Activated B cell treated with CpG ODN at 0.5 μM for 24 hours (primary cell): ENCODE measurements at regions not wholly inside any gene's neighbourhood (a gene's known extent, or its start where the extent isn't known, plus 50 kb on each side); places are given as distances from the start of the nearest gene placed in this dataset.

Experiments
- ATAC-seq: fragments of 200-7000 bp; cut with Tn5 transposase; one replicate; pipeline ENCODE4 v1.10.0; 2021; ENCODE audit warnings: low read depth, mild to moderate bottlenecking, moderate library complexity
- CTCF ChIA-PET: fragments of 350-600 bp; sonication (Branson Sonifier 250); formaldehyde crosslinking; loops from one replicate; lab custom pipeline; 2021; ENCODE audit warnings: antibody characterized with exemption; lab: Charles Lee
- POLR2A ChIA-PET: fragments of 350-600 bp; sonication (Branson Sonifier 250); formaldehyde crosslinking; loops from one replicate; lab custom pipeline; 2021; ENCODE audit warnings: antibody characterized with exemption; lab: Charles Lee
- DNase-seq: peaks from one replicate; pipeline ENCODE4 v3.0.0; 2022
- H3K27ac Mint-ChIP-seq: one replicate; pipeline ENCODE4 v1.8.0; 2020; ENCODE audit warnings: mixed read lengths
- H3K27me3 Mint-ChIP-seq: one replicate; pipeline ENCODE4 v1.8.0; 2021; ENCODE audit warnings: mixed read lengths
- H3K36me3 Mint-ChIP-seq: one replicate; pipeline ENCODE4 v1.8.0; 2021; ENCODE audit warnings: low read depth, mixed read lengths
- H3K4me1 Mint-ChIP-seq: one replicate; pipeline ENCODE4 v1.8.0; 2021; ENCODE audit warnings: mixed read lengths
- H3K4me3 Mint-ChIP-seq: one replicate; pipeline ENCODE4 v1.8.0; 2020; ENCODE audit warnings: mild to moderate bottlenecking, mixed read lengths
- H3K9me3 Mint-ChIP-seq: one replicate; pipeline ENCODE4 v1.8.0; 2020; ENCODE audit warnings: mixed read lengths
- intact Hi-C: fragments of 100-400 bp; cut with micrococcal nuclease; formaldehyde crosslinking; loops from one replicate; pipeline ENCODE4 v1.15.1; 2024
- TF ChIP-seq, protein P1 (sequence below): fragments of 200-600 bp; IDR thresholded peaks from one replicate; pipeline ENCODE4 v1.8.0; 2022; ENCODE audit warnings: antibody characterized with exemption, mild to moderate bottlenecking

- ChIA-PET POLR2A (no interaction called here), CTCF (no interaction called here)
- TF ChIP-seq, protein P1, sequence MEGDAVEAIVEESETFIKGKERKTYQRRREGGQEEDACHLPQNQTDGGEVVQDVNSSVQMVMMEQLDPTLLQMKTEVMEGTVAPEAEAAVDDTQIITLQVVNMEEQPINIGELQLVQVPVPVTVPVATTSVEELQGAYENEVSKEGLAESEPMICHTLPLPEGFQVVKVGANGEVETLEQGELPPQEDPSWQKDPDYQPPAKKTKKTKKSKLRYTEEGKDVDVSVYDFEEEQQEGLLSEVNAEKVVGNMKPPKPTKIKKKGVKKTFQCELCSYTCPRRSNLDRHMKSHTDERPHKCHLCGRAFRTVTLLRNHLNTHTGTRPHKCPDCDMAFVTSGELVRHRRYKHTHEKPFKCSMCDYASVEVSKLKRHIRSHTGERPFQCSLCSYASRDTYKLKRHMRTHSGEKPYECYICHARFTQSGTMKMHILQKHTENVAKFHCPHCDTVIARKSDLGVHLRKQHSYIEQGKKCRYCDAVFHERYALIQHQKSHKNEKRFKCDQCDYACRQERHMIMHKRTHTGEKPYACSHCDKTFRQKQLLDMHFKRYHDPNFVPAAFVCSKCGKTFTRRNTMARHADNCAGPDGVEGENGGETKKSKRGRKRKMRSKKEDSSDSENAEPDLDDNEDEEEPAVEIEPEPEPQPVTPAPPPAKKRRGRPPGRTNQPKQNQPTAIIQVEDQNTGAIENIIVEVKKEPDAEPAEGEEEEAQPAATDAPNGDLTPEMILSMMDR: no peak
- Mint-ChIP-seq H3K9me3 (no peaks in the 10 kb centered on the region), H3K27ac (no peak overlapping the region), H3K4me1 (peaks cover 29% of the 10 kb centered on the region), H3K36me3 (no peaks in the 10 kb centered on the region), H3K27me3 (peaks cover 3% of the 10 kb centered on the region), H3K4me3 (no peak overlapping the region)
- no peak for DNase-seq
- no peak for ATAC-seq
- intact Hi-C loops: no loop called here
Observed at GRCh38 chr5:163760498-163760897, 255.1 kb downstream of the MAT2B start.

GRCh38 chr5:163766936-163767670 is 261.7 kb downstream of the MAT2B start:
- ATAC-seq (no peak), DNase-seq (no peak)
- H3K4me3 Mint-ChIP-seq: no peak overlapping the region
- peaks cover 3% of the 10 kb centered on the region for H3K27me3 Mint-ChIP-seq
- intact Hi-C loops: no loop called here
- ChIA-PET CTCF (no interaction called here), POLR2A (no interaction called here)
- H3K4me1 Mint-ChIP-seq: no peaks in the 10 kb centered on the region
- TF ChIP-seq, protein P1: no peak
- no peak overlapping the region for H3K27ac Mint-ChIP-seq
- H3K36me3 Mint-ChIP-seq: no peaks in the 10 kb centered on the region
- H3K9me3 Mint-ChIP-seq: no peaks in the 10 kb centered on the region

DNA sequence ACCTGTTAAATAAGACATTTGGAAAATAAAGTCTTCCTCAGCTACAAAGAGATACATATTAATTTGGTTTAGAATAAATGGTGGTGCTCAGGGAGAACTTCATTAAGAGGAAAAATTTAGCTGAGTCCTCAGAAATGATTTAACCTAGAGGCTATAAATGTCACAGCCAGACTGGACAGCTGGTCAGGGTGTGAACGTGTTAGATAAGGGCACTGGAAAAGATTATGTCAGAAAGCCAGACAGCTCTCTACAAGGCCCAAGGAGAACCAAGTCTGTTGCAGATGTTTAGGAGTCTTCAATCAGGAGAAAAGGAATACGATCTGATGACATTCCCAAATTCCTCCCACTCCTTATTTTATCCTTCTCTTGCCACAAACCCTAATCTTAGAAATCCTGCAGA is 265.2 kb downstream of the MAT2B start:
- Mint-ChIP-seq H3K9me3 (no peaks in the 10 kb centered on the region), H3K27ac (no peak overlapping the region), H3K4me3 (no peak overlapping the region), H3K4me1 (no peaks in the 10 kb centered on the region), H3K36me3 (no peaks in the 10 kb centered on the region), H3K27me3 (no peaks in the 10 kb centered on the region)
- ATAC-seq: no peak
- ChIA-PET POLR2A (no interaction called here), CTCF (no interaction called here)
- TF ChIP-seq, protein P1: no peak
- intact Hi-C loops: no loop called here
- DNase-seq: no peak

- intact Hi-C loops: no loop called here
Observed at GRCh38 chr5:163772241-163772640, 266.8 kb downstream of the MAT2B start.

DNA sequence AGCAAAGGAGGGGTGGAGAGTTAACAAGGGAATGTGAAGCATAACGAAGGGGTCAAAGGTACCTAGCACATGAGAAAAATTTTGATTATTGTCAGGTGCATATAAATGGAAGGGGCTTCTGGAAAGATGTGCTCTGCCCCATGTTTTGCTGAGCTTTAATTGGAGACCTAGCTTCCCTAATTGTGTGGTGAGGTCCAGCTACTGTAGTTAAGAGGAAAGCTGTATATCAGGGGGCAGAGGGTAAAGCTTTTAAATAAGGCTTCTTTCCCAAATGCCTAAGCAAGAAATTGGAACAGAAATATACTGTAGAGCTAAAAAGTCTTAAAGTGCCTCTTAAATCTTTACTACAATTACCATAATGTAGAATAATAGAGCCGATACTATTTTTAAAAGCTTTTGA is 267.2 kb downstream of the MAT2B start:
- no peak overlapping the region for H3K27ac Mint-ChIP-seq
- POLR2A ChIA-PET: no interaction called here
- H3K4me1 Mint-ChIP-seq: no peaks in the 10 kb centered on the region
- TF ChIP-seq, protein P1: no peak
- intact Hi-C loops: no loop called here
- no peaks in the 10 kb centered on the region for H3K9me3 Mint-ChIP-seq
- no peaks in the 10 kb centered on the region for H3K27me3 Mint-ChIP-seq
- no peaks in the 10 kb centered on the region for H3K36me3 Mint-ChIP-seq
- DNase-seq: no peak
- CTCF ChIA-PET: no interaction called here
- ATAC-seq: no peak
- H3K4me3 Mint-ChIP-seq: no peak overlapping the region

More at GRCh38 chr5:163772241-163772640, 266.8 kb downstream of the MAT2B start:
- ChIA-PET POLR2A (no interaction called here), CTCF (no interaction called here)
- ATAC-seq (no peak), DNase-seq (no peak)
- H3K27me3 Mint-ChIP-seq: no peaks in the 10 kb centered on the region
- no peak overlapping the region for H3K27ac Mint-ChIP-seq
- H3K4me3 Mint-ChIP-seq: no peak overlapping the region
- no peaks in the 10 kb centered on the region for H3K9me3 Mint-ChIP-seq
- TF ChIP-seq, protein P1: no peak
- no peaks in the 10 kb centered on the region for H3K36me3 Mint-ChIP-seq
- H3K4me1 Mint-ChIP-seq: no peaks in the 10 kb centered on the region
